Activated naive CD4-positive, alpha-beta T cell treated with anti-CD3 and anti-CD28 coated beads for 36 hours (primary cell): ENCODE measurements at regions not wholly inside any gene's neighbourhood (a gene's known extent, or its start where the extent isn't known, plus 50 kb on each side); places are given as distances from the start of the nearest gene placed in this dataset.

ENCODE experiments used
- CTCF ChIA-PET: fragments of 350-600 bp; sonication (Branson Sonifier 250); formaldehyde crosslinking; loops from one replicate; lab custom pipeline; 2021; ENCODE audit warnings: antibody characterized with exemption; lab: Charles Lee
- DNase-seq: peaks from one replicate; pipeline ENCODE4 v3.0.0-alpha.2; 2020
- H3K27ac Mint-ChIP-seq: one replicate; pipeline ENCODE4 v1.8.0; 2021; ENCODE audit warnings: mild to moderate bottlenecking, mixed read lengths
- H3K27me3 Mint-ChIP-seq: one replicate; pipeline ENCODE4 v1.8.0; 2021; ENCODE audit warnings: low read depth, mixed read lengths
- H3K36me3 Mint-ChIP-seq: one replicate; pipeline ENCODE4 v1.8.0; 2021; ENCODE audit warnings: low read depth, mixed read lengths
- H3K4me1 Mint-ChIP-seq: one replicate; pipeline ENCODE4 v1.8.0; 2021; ENCODE audit warnings: low read depth, mixed read lengths
- H3K4me3 Mint-ChIP-seq: one replicate; pipeline ENCODE4 v1.8.0; 2021; ENCODE audit warnings: mild to moderate bottlenecking, moderate library complexity, mixed read lengths
- H3K9me3 Mint-ChIP-seq: one replicate; pipeline ENCODE4 v1.8.0; 2021; ENCODE audit warnings: mixed read lengths
- intact Hi-C: fragments of 100-400 bp; cut with micrococcal nuclease; formaldehyde crosslinking; loops from one replicate; pipeline ENCODE4 v1.15.1; 2023

- no peak overlapping the region for H3K4me3 Mint-ChIP-seq
- no peaks in the 10 kb centered on the region for H3K4me1 Mint-ChIP-seq
- H3K9me3 Mint-ChIP-seq: peaks cover 7% of the 10 kb centered on the region
- no peak for DNase-seq
- peaks cover 2% of the 10 kb centered on the region for H3K27me3 Mint-ChIP-seq
- CTCF ChIA-PET: no interaction called here
- no peaks in the 10 kb centered on the region for H3K36me3 Mint-ChIP-seq
- intact Hi-C loops: no loop called here
- no peak overlapping the region for H3K27ac Mint-ChIP-seq
These were observed 434.3 kb upstream of the TBX3 start for GRCh38 chr12:115118177-115118724.

- intact Hi-C loops: no loop called here
- H3K4me3 Mint-ChIP-seq: no peak overlapping the region
- H3K27me3 Mint-ChIP-seq: no peaks in the 10 kb centered on the region
- no peaks in the 10 kb centered on the region for H3K4me1 Mint-ChIP-seq
- CTCF ChIA-PET: no interaction called here
- H3K27ac Mint-ChIP-seq: no peak overlapping the region
- no peak for DNase-seq
- no peaks in the 10 kb centered on the region for H3K36me3 Mint-ChIP-seq
- peaks cover 5% of the 10 kb centered on the region for H3K9me3 Mint-ChIP-seq
These were observed 430.2 kb upstream of the TBX3 start for GRCh38 chr12:115114140-115114539.

- Mint-ChIP-seq H3K9me3 (peaks cover 6% of the 10 kb centered on the region), H3K4me1 (no peaks in the 10 kb centered on the region), H3K27ac (no peak overlapping the region), H3K27me3 (no peaks in the 10 kb centered on the region), H3K36me3 (no peaks in the 10 kb centered on the region), H3K4me3 (no peak overlapping the region)
- intact Hi-C loops: no loop called here
- no peak for DNase-seq
- CTCF ChIA-PET: interaction anchor here (0.7 kb wide), 1 partner anchor 43 kb away, joined by 3 read pairs; no protein-coding TSS in a partner anchor
These were observed 425.9 kb upstream of the TBX3 start for GRCh38 chr12:115109863-115110262.

GRCh38 chr12:115108129-115109100 lies 424.4 kb upstream of the TBX3 start:
- no peaks in the 10 kb centered on the region for H3K4me1 Mint-ChIP-seq
- DNase-seq: no peak
- no peaks in the 10 kb centered on the region for H3K36me3 Mint-ChIP-seq
- CTCF ChIA-PET: interaction anchor here (0.6 to 0.7 kb wide), 2 partner anchors 48 to 501 kb away, joined by 3 to 4 read pairs; no protein-coding TSS in a partner anchor
- intact Hi-C loops: no loop called here
- H3K9me3 Mint-ChIP-seq: peaks cover 6% of the 10 kb centered on the region
- H3K27me3 Mint-ChIP-seq: no peaks in the 10 kb centered on the region
- H3K27ac Mint-ChIP-seq: no peak overlapping the region
- no peak overlapping the region for H3K4me3 Mint-ChIP-seq

GRCh38 chr12:115103884-115104883 lies 420.2 kb upstream of the TBX3 start:
- Mint-ChIP-seq H3K9me3 (peaks cover 13% of the 10 kb centered on the region), H3K27me3 (no peaks in the 10 kb centered on the region), H3K4me1 (no peaks in the 10 kb centered on the region), H3K4me3 (no peak overlapping the region), H3K36me3 (no peaks in the 10 kb centered on the region), H3K27ac (no peak overlapping the region)
- intact Hi-C loops: no loop called here
- CTCF ChIA-PET: no interaction called here
- DNase-seq: no peak

- H3K27me3 Mint-ChIP-seq: peaks cover 2% of the 10 kb centered on the region
- peaks cover 16% of the 10 kb centered on the region for H3K9me3 Mint-ChIP-seq
- H3K36me3 Mint-ChIP-seq: no peaks in the 10 kb centered on the region
- H3K27ac Mint-ChIP-seq: no peak overlapping the region
- H3K4me1 Mint-ChIP-seq: no peaks in the 10 kb centered on the region
- CTCF ChIA-PET: no interaction called here
- no peak overlapping the region for H3K4me3 Mint-ChIP-seq
- intact Hi-C loops: no loop called here
- no peak for DNase-seq
These were observed 418.5 kb upstream of the TBX3 start for GRCh38 chr12:115102450-115102849.

- DNase-seq: no peak
- Mint-ChIP-seq H3K4me1 (no peaks in the 10 kb centered on the region), H3K27ac (no peak overlapping the region), H3K36me3 (no peaks in the 10 kb centered on the region), H3K9me3 (peaks cover 16% of the 10 kb centered on the region), H3K4me3 (no peak overlapping the region), H3K27me3 (peaks cover 2% of the 10 kb centered on the region)
- intact Hi-C loops: no loop called here
- CTCF ChIA-PET: no interaction called here
These were observed 417.5 kb upstream of the TBX3 start for GRCh38 chr12:115101520-115101919.

- CTCF ChIA-PET: no interaction called here
- Mint-ChIP-seq H3K27ac (no peak overlapping the region), H3K27me3 (peaks cover 2% of the 10 kb centered on the region), H3K9me3 (peaks cover 10% of the 10 kb centered on the region), H3K4me1 (no peaks in the 10 kb centered on the region), H3K36me3 (no peaks in the 10 kb centered on the region), H3K4me3 (no peak overlapping the region)
- DNase-seq: no peak
- intact Hi-C loops: no loop called here
These were observed 413.4 kb upstream of the TBX3 start for GRCh38 chr12:115097416-115097815.

GRCh38 chr12:115096588-115097397 lies 412.8 kb upstream of the TBX3 start:
- Mint-ChIP-seq H3K36me3 (no peaks in the 10 kb centered on the region), H3K4me3 (no peak overlapping the region), H3K27me3 (peaks cover 2% of the 10 kb centered on the region), H3K9me3 (peaks cover 10% of the 10 kb centered on the region), H3K27ac (no peak overlapping the region), H3K4me1 (no peaks in the 10 kb centered on the region)
- DNase-seq: no peak
- intact Hi-C loops: no loop called here
- CTCF ChIA-PET: no interaction called here

- H3K4me1 Mint-ChIP-seq: no peaks in the 10 kb centered on the region
- intact Hi-C loops: no loop called here
- H3K4me3 Mint-ChIP-seq: no peak overlapping the region
These were observed 411.2 kb upstream of the TBX3 start for GRCh38 chr12:115095073-115095748.

GRCh38 chr12:115094163-115094816 lies 410.3 kb upstream of the TBX3 start:
- no peaks in the 10 kb centered on the region for H3K4me1 Mint-ChIP-seq
- no peaks in the 10 kb centered on the region for H3K36me3 Mint-ChIP-seq
- intact Hi-C loops: no loop called here
- no peak overlapping the region for H3K27ac Mint-ChIP-seq
- H3K27me3 Mint-ChIP-seq: peaks cover 2% of the 10 kb centered on the region
- H3K4me3 Mint-ChIP-seq: no peak overlapping the region
- CTCF ChIA-PET: no interaction called here
- peaks cover 3% of the 10 kb centered on the region for H3K9me3 Mint-ChIP-seq
- no peak for DNase-seq

More at GRCh38 chr12:115095073-115095748, 411.2 kb upstream of the TBX3 start:
- CTCF ChIA-PET: no interaction called here
- Mint-ChIP-seq H3K36me3 (no peaks in the 10 kb centered on the region), H3K27me3 (peaks cover 2% of the 10 kb centered on the region), H3K27ac (no peak overlapping the region), H3K9me3 (peaks cover 3% of the 10 kb centered on the region)
- DNase-seq: no peak
